ENCODE measurements at regions not wholly inside any gene's neighbourhood (a gene's known extent, or its start where the extent isn't known, plus 50 kb on each side); places are given as distances from the start of the nearest gene placed in this dataset.
A peak's percentile ranks its signal among the peaks of the same experiment; 100 is the strongest.

DNA sequence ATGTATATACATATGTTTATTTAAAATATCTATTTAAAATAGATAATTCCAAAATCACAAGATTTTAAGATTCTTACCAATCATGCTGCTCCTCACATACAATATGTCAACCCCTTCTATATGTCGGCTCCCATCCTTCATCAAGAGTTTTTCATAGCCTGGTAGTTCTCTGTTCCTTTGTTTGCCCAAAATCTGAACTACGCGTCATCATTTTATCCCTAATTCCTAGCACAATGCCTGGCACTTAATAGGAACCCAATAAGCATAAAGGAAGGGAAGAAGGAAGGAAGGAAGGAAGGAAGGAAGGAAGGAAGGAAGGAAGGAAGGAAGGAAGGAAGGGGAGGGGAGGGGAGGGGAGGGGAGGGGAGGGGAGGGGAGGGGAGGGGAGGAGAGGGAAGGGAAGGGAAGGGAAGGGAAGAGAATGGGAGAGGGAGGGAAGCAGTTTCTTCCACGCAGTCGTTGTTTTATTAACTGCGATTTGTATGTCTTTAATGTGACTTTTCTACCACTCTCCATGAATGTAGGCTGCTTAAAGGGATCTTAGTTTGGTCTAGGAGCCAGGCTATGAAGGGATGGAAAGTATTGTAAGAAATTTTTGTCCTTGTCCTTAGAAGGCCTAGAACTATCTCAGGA is 83.3 kb upstream of the PCGF5 start:
- TF ChIP-seq GATA1 (IDR thresholded peaks at IDR 0.05; ENCODE audit: low read depth, low read length): no peak
- no peak for TF ChIP-seq POLR2A (IDR thresholded peaks at IDR 0.05; ENCODE audit: low read length)
- no peak for DNase-seq

DNA sequence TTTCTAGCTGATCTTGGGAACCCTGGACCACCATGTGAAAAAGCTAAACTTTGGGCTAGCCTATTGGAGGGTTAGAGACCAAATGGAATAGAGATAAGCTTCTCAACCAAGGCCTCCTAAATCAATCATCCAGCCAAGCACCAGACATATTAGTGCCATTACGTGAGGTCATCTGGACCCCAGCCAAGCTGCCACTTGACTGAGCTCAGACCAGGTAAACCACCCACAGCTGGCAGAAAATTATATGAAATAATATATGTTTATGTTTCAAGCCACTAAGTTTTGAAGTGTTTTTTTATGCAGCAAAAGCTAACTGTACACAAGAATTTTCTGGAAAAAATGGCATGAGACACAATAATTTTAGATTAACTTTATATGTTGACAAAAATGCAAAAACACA is 82.6 kb upstream of the PCGF5 start:
- TF ChIP-seq GATA1 (IDR thresholded peaks at IDR 0.05; ENCODE audit: low read depth, low read length) (no peak), POLR2A (IDR thresholded peaks at IDR 0.05; ENCODE audit: low read length) (no peak)
- no peak for DNase-seq

DNA sequence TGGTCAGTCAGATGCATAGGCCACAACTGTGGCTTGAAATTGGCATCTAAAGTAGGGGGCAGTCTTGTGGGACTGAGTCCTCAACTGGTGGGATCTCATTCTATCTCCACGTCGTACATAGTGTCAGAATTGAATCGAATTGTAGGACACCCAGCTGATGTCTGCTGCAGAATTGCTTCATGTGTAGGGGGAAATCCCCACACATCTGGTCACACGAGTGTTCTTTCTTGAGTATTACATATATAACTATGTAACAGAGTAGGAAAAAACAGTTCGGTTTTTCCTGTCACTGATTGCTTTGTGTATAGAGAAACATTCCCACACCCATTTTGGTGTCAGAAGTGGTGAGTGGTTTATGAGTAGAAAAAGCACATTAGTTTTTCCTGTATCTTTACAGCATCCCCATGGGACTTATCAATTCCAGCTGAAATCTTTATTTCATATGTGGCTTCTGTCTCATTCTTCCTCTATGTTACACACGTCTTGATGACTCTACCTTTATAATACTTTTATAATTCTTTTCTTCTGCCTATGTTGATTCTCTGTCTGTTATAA is 79.4 kb upstream of the PCGF5 start:
- DNase-seq: no peak
- TF ChIP-seq POLR2A (IDR thresholded peaks at IDR 0.05; ENCODE audit: low read length): no peak
- TF ChIP-seq GATA1 (IDR thresholded peaks at IDR 0.05; ENCODE audit: low read depth, low read length): no peak

DNA sequence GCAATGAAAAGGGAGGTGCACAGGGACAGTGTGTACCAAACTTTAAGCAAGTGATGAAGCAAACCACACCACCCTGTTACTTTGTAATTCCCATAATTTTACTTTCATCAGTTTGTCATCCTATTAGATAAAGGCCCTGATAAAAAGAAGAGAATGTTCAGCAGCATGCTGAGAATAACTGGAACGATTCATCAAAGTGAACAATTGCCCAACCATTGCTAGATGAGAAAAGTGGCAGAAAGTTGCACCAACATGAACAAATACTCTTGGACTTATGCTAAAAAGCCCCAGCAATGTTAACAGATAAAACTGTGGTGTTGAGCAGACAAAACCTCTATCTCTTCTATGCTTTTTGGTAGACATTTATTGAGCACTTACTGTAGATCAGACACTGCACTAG is 75.5 kb upstream of the PCGF5 start:
- no peak for TF ChIP-seq POLR2A (IDR thresholded peaks at IDR 0.05; ENCODE audit: low read length)
- no peak for TF ChIP-seq GATA1 (IDR thresholded peaks at IDR 0.05; ENCODE audit: low read depth, low read length)
- DNase-seq: no peak

DNA sequence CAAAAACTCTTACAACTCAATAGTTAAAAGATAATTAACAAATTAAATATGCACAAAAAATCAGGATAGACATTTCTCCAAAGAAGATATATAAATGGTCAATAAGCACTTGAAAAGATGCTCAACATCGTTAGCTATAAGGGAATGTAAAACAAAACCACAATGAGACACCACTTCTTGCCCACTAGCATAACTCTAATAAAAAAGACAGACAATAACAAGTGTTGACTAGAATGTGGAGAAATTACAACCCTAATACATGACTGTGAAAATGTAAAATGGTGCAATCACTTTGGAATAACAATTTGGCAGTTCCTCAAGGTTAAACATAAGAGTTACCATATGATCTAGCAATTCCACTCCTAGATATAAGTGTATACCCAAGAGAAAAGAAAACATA is 74.3 kb upstream of the PCGF5 start:
- no peak for TF ChIP-seq POLR2A (IDR thresholded peaks at IDR 0.05; ENCODE audit: low read length)
- TF ChIP-seq GATA1 (IDR thresholded peaks at IDR 0.05; ENCODE audit: low read depth, low read length): no peak

DNA sequence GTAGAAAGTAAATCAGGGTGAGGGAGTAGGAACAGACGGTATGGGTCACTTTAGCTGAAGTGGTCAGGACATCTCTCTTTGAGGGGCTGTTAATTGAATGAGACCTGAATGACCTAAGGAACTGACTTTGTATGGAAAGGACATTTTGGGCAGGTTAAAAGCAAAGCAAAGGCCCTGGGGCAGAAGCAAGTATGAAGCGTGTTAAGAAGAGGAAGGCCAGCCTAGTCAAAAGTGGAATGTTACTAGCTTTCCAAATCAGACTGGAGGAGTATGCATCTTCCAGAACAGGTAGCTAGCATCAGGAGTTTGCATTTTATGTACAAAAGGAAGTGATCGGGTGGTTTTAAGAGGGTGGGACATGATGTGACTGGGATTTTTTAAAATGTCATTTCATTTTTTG is 70.9 kb upstream of the PCGF5 start:
- TF ChIP-seq POLR2A (IDR thresholded peaks at IDR 0.05; ENCODE audit: low read length) (no peak), GATA1 (IDR thresholded peaks at IDR 0.05; ENCODE audit: low read depth, low read length) (no peak)
- DNase-seq: no peak

More for the DNA sequence above, 74.3 kb upstream of the PCGF5 start:
- no peak for DNase-seq

DNA sequence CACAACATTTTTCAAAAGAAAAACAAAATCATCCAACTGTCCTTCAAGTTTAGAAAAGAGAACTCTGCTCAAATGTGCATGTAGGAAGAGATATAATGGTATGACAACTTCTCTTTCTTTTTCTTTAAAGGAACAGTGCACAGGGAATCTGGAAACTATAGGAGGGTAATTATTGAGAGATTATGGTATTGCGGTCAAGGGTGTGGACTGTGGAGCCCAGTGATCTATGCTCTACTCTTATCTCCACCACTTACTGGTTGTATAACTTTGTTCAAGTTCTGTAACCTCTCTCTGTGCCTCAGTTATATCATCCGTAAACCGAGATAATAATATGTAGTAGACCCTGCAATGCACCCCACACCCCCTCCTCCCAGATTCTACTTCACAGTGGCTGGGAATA is 69.8 kb upstream of the PCGF5 start:
- DNase-seq: peak in 1 of 2 experiments; percentile 5

DNA sequence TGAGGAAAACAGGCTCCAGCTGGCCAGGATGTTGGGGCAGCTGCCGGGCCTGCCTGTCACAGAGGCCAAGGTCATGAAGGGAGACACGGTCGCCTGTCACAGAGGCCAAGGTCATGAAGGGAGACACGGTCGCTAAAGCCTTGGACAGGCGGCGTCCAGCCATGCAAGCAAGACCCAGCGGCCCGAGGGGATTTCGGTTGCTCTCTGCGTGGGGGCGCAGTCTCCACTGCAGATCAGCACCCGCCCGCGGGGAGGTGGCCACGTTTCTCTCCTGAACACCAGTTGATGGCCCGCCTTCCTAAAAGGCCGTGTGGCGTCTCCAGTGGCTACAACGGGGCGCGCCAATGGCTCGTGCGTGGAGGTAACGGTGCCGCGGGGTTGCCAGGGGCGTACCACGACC is 67.0 kb upstream of the PCGF5 start:
- DNase-seq: no peak
- no peak for TF ChIP-seq POLR2A (IDR thresholded peaks at IDR 0.05; ENCODE audit: low read length)
- TF ChIP-seq GATA1 (IDR thresholded peaks at IDR 0.05; ENCODE audit: low read depth, low read length): no peak

More for the DNA sequence above, 69.8 kb upstream of the PCGF5 start:
- no peak for TF ChIP-seq GATA1 (IDR thresholded peaks at IDR 0.05; ENCODE audit: low read depth, low read length)
- no peak for TF ChIP-seq POLR2A (IDR thresholded peaks at IDR 0.05; ENCODE audit: low read length)

DNA sequence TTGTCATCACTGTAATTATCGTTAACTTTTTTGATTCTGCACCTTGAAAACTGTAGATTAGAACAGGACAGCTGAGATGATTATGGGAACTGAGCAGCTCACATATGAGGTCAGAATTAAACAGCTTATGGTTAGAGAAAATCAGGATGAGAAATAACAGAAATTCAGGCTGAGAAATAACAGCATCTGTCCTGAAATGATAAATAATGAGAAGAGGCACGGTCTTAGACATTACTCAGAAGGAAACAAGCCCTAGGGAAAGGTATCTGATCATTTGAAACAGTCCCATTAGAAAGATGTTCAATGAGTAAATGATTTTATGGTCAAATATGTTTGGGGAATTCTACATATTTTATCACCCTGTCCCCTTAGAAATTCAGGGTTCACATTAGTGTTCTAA is 65.6 kb upstream of the PCGF5 start:
- DNase-seq: no peak
- TF ChIP-seq GATA1 (IDR thresholded peaks at IDR 0.05; ENCODE audit: low read depth, low read length) (no peak), POLR2A (IDR thresholded peaks at IDR 0.05; ENCODE audit: low read length) (no peak)

DNA sequence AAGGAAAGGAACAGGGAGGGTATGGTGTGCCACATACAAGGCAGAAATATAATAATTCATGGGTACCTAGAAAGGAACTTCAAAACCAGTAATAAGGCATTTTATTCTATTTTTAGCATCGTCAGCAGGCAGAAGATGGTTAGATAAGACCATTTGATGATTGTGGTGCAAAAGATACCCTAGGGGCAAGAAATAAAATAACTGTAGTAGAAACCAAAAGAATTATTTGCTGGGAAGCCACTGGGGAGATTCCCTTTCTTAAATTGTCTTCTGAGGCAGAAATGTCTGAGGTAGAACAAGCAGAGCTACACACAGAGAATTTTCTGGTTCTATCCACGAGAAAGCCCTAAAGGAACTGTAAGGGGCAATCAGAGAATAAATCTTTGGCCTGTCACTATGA is 64.3 kb upstream of the PCGF5 start:
- no peak for DNase-seq
- TF ChIP-seq GATA1 (IDR thresholded peaks at IDR 0.05; ENCODE audit: low read depth, low read length) (no peak), POLR2A (IDR thresholded peaks at IDR 0.05; ENCODE audit: low read length) (no peak)

DNA sequence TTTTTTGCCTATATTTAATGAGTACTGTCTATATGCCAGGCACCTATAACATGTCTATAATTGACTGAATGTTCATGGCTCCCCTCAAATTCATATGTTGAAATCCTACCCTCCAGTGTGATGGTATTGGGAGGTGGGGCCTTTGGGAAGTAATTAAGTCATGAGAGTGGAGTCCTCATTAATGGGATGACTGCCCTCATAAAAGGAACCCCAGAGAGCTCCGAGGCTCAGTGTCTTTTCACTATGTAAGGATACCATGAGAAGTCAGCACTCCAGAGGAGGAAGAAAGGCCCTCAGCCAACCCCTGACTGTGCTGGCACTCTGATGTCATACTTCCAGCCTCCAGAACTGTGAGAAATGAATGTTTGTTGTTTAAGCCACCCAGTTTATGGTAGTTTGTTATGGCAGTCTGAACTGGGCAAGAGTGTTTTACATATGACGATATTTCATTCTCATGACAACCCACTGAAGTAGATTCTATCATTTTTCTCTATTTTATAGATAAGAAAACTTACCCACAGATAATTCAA is 61.1 kb upstream of the PCGF5 start:
- no peak for TF ChIP-seq GATA1 (IDR thresholded peaks at IDR 0.05; ENCODE audit: low read depth, low read length)
- TF ChIP-seq POLR2A (IDR thresholded peaks at IDR 0.05; ENCODE audit: low read length): no peak
- DNase-seq: no peak

DNA sequence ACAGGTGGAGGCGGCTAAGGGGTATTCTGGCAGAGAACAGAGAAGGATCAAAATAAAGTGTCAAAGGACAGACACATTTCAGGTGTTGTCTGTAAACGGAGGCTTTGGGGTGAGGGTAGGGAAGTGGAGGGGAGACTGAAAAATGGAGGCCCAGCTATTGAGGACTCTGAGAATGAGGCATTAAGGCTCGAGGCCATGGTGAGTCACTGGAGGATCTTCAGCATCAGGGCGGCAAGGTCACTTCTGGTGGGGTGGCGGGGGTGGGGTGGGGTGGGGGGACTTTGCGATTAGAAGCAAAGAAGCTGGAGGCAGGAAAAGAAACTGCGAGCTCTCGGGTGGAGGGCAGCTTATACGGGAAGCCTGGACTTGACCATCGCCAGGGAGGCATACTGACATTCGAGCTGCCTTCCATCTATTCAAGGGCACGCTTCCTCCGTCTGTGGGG is 58.4 kb upstream of the PCGF5 start:
- DNase-seq: peak; percentile 56 to 74
- TF ChIP-seq GATA1 (IDR thresholded peaks at IDR 0.05; ENCODE audit: low read depth, low read length) (no peak), POLR2A (IDR thresholded peaks at IDR 0.05; ENCODE audit: low read length) (no peak)

DNA sequence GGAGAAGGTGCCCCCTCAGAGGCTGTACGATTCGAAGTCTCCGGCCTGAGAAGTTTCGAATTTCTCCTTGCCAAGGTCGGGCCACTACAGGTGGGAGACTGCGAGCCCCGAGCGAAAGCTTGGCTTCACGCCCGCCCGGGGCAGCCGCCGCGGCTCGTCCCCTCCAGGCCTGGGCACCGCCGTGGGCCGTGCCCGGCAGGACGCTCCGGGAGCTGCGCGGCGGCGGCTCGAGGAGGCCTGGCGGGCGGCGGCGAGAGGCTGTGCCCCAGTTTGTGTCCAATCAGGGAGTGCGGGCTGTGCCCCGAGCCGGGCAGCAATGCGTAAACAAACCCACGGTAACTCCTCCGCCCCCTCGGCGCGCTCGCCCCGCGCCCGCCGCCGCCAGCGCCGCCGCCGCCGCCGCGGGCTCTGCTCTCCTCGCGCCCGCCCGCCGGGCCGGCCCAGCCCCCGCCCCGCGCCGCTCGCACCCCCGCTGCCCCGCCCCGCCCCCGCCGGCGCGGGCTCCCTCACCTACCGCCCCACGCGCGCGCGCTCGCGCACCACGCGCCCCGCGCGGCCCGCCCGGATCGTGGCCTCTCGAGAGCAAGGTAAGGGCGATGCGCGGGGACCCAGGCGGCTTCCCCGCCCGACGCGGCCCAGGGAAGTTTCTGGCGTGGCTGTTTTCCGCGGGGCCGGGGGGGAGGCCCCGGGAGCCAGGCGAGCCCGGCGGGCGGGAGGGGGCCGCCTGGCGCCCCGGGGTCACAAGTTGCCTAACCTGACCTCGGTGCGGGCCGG is 57.8 kb upstream of the PCGF5 start:
- TF ChIP-seq GATA1 (IDR thresholded peaks at IDR 0.05; ENCODE audit: low read depth, low read length) (no peak), POLR2A (IDR thresholded peaks at IDR 0.05; ENCODE audit: low read length) (peak; percentile 66)
- DNase-seq: peak; percentile 77 to 84

DNA sequence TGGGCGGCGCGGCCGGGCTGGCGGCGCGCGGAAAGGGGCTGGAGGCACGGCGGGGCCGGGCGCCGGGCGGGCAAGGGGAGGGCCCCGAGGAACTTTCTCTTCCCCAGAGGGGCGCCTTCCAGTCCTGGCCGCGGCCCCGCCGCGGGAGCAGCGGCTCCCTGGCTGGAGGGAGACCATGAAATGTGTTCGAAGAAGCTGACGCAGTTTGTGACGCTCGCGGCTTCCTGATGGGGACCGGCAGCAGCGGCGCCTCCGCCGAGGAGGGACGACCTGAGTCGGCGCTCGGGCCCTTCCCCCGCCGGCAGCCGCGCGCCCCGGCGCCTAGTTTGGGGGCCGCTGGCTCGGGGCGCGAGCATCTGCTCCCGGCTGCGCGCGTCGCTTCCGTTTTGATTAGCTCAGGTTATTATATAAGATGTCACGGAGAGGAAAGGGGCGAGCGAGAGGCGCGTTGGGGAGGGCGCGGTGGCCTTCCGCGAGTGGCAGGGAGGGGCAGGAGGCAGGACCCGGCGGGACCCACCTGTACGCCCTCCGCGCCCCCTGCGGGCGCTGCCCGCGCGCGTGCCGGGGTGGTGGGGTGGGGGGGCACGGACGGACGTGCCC is 57.1 kb upstream of the PCGF5 start:
- TF ChIP-seq GATA1 (IDR thresholded peaks at IDR 0.05; ENCODE audit: low read depth, low read length) (no peak), POLR2A (IDR thresholded peaks at IDR 0.05; ENCODE audit: low read length) (no peak)
- DNase-seq: peak; percentile 69 to 80

Measured in erythroblast (primary cell).